ENCODE measurements at regions not wholly inside any gene's neighbourhood (a gene's known extent, or its start where the extent isn't known, plus 50 kb on each side); places are given as distances from the start of the nearest gene placed in this dataset.

DNA sequence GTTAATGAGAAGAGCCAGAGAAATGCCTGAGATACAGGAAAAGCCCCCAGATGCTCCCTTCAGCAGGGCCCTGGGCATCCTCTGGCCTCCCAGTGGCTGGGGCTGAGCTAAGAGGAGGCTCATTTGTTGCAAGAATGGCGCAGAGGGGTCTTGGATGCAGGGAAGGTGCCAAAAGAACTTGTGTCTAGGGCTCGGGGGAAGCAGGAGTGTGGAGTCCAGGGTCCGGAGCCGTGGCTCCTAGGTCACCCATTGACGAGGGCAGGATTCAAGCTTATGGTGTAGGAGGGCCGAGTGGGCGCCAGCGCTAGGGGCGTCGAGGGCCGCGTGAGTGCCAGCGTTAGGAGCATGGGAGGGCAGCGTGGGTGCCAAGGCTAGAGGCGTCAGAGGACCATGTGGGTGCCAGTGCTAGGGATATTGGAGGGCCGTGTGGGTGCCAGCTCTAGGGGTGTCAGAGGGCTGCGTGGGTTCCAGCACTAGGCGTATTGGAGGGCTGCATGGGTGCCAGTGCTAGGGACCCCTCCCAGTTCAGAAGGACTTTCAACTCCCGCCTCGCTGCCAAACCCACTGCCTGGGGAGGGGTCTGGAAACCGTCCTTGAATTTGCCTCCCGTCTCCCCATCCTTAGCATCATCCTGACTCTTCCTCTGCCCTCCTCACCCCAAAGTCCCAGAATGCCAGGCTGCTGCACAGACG lies 250.5 kb upstream of the AFDN start:
- no peaks in the 10 kb centered on the region for H3K79me2 ChIP-seq (ENCODE audit: insufficient read depth, low read length)
- no peak overlapping the region for H3K4me2 ChIP-seq (ENCODE audit: insufficient read depth, low read length)
- H3K27ac ChIP-seq (ENCODE audit: low read depth, low read length) = no peak overlapping the region
- H3K4me1 ChIP-seq (ENCODE audit: insufficient read depth, low read length) = no peaks in the 10 kb centered on the region
- H3K9me3 ChIP-seq (ENCODE audit: low read depth, low read length) = no peaks in the 10 kb centered on the region
- DNase-seq (ENCODE audit: insufficient read length, low spot score, missing footprints) = no peak
- no peaks in the 10 kb centered on the region for H3K36me3 ChIP-seq (ENCODE audit: insufficient read depth, low read length)
- TF ChIP-seq CTCF (IDR thresholded peaks at IDR 0.05; ENCODE audit: extremely low read depth, low read depth, low read length) = no peak
- H4K20me1 ChIP-seq (ENCODE audit: insufficient read depth, low read length) = no peaks in the 10 kb centered on the region
- H2AFZ ChIP-seq (ENCODE audit: low read length) = no peak overlapping the region
- no peaks in the 10 kb centered on the region for H3K27me3 ChIP-seq (ENCODE audit: insufficient read depth, low read length)
- no peak overlapping the region for H3K4me3 ChIP-seq (ENCODE audit: insufficient read depth, low read length)

GRCh38 chr6:167576828-167577503 lies 249.7 kb upstream of the AFDN start:
- DNase-seq (ENCODE audit: insufficient read length, low spot score, missing footprints) = no peak
- Histone ChIP-seq H3K4me3 (ENCODE audit: insufficient read depth, low read length) (no peak overlapping the region), H3K4me1 (ENCODE audit: insufficient read depth, low read length) (no peaks in the 10 kb centered on the region), H3K79me2 (ENCODE audit: insufficient read depth, low read length) (no peaks in the 10 kb centered on the region), H3K27me3 (ENCODE audit: insufficient read depth, low read length) (no peaks in the 10 kb centered on the region), H3K36me3 (ENCODE audit: insufficient read depth, low read length) (no peaks in the 10 kb centered on the region), H3K9me3 (ENCODE audit: low read depth, low read length) (no peaks in the 10 kb centered on the region), H3K27ac (ENCODE audit: low read depth, low read length) (no peak overlapping the region), H2AFZ (ENCODE audit: low read length) (no peak overlapping the region), H3K4me2 (ENCODE audit: insufficient read depth, low read length) (no peak overlapping the region), H4K20me1 (ENCODE audit: insufficient read depth, low read length) (no peaks in the 10 kb centered on the region)
- TF ChIP-seq CTCF (IDR thresholded peaks at IDR 0.05; ENCODE audit: extremely low read depth, low read depth, low read length) = no peak

DNA sequence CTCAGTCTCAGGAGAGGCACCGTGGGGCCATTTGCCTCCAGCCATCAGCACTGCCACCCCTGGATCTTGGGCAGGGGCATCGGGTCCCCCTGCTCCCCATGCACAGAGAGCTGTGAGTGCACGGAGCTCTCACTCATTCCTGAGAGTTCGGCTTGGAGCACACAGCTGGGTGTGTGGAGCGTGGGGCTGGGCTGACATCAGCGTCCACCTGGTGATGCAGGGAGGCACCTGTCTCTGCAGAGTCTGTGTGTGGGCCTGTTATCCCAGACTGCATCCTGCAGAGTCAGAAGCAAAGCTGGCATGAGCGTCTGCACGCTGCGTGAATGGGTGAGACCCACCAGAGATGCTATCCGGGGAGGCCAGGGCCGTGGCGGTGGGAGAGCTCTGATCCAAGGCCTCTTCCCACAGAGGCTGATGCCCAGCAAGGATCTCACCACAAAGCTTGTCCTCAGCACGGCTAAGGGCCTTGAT lies 248.8 kb upstream of the AFDN start:
- H3K79me2 ChIP-seq (ENCODE audit: insufficient read depth, low read length) = no peaks in the 10 kb centered on the region
- no peaks in the 10 kb centered on the region for H4K20me1 ChIP-seq (ENCODE audit: insufficient read depth, low read length)
- no peak overlapping the region for H3K4me2 ChIP-seq (ENCODE audit: insufficient read depth, low read length)
- H3K9me3 ChIP-seq (ENCODE audit: low read depth, low read length) = no peaks in the 10 kb centered on the region
- no peak for TF ChIP-seq CTCF (IDR thresholded peaks at IDR 0.05; ENCODE audit: extremely low read depth, low read depth, low read length)
- H3K4me3 ChIP-seq (ENCODE audit: insufficient read depth, low read length) = no peak overlapping the region
- H3K27ac ChIP-seq (ENCODE audit: low read depth, low read length) = no peak overlapping the region
- DNase-seq (ENCODE audit: insufficient read length, low spot score, missing footprints) = no peak
- no peaks in the 10 kb centered on the region for H3K36me3 ChIP-seq (ENCODE audit: insufficient read depth, low read length)
- H3K27me3 ChIP-seq (ENCODE audit: insufficient read depth, low read length) = no peaks in the 10 kb centered on the region
- H2AFZ ChIP-seq (ENCODE audit: low read length) = no peak overlapping the region
- no peaks in the 10 kb centered on the region for H3K4me1 ChIP-seq (ENCODE audit: insufficient read depth, low read length)

GRCh38 chr6:167578371-167578901 lies 248.3 kb upstream of the AFDN start:
- Histone ChIP-seq H3K4me2 (ENCODE audit: insufficient read depth, low read length) (no peak overlapping the region), H2AFZ (ENCODE audit: low read length) (no peak overlapping the region), H3K4me1 (ENCODE audit: insufficient read depth, low read length) (no peaks in the 10 kb centered on the region), H3K27ac (ENCODE audit: low read depth, low read length) (no peak overlapping the region), H3K9me3 (ENCODE audit: low read depth, low read length) (no peaks in the 10 kb centered on the region), H3K4me3 (ENCODE audit: insufficient read depth, low read length) (no peak overlapping the region), H3K36me3 (ENCODE audit: insufficient read depth, low read length) (no peaks in the 10 kb centered on the region), H3K27me3 (ENCODE audit: insufficient read depth, low read length) (no peaks in the 10 kb centered on the region), H4K20me1 (ENCODE audit: insufficient read depth, low read length) (no peaks in the 10 kb centered on the region), H3K79me2 (ENCODE audit: insufficient read depth, low read length) (no peaks in the 10 kb centered on the region)
- no peak for DNase-seq (ENCODE audit: insufficient read length, low spot score, missing footprints)
- TF ChIP-seq CTCF (IDR thresholded peaks at IDR 0.05; ENCODE audit: extremely low read depth, low read depth, low read length) = no peak

All from osteoblast (primary cell).